ENCODE measurements at regions not wholly inside any gene's neighbourhood (a gene's known extent, or its start where the extent isn't known, plus 50 kb on each side); places are given as distances from the start of the nearest gene placed in this dataset.

- Histone ChIP-seq H3K9me3 (replicated peaks; ENCODE audit: control insufficient read depth, insufficient read depth, low read length) (no peaks in the 10 kb centered on the region), H3K4me3 (replicated peaks in 1 of 3; ENCODE audit: insufficient read depth in 1 of 3, low read depth in 1 of 3, low read length in 3 of 3) (no peak overlapping the region), H3K27ac (ENCODE audit: insufficient read depth, low read depth, low read length) (no peak overlapping the region), H4K20me1 (replicated peaks; ENCODE audit: control insufficient read depth, extremely low read depth, insufficient read depth, low read length) (no peaks in the 10 kb centered on the region), H3K27me3 (ENCODE audit: control insufficient read depth in 2 of 2, insufficient read depth in 2 of 2, low read length in 2 of 2) (no peaks in the 10 kb centered on the region), H3K4me1 (ENCODE audit: control insufficient read depth, extremely low read depth, insufficient read depth, low read length) (no peaks in the 10 kb centered on the region), H3K9me1 (replicated peaks; ENCODE audit: control insufficient read depth, extremely low read depth, insufficient read depth, low read length) (no peaks in the 10 kb centered on the region), H2AFZ (ENCODE audit: low read depth, low read length) (no peak overlapping the region), H3K4me2 (ENCODE audit: insufficient read depth, low read length) (no peak overlapping the region), H3K79me2 (ENCODE audit: control insufficient read depth, insufficient read depth, low read length) (no peaks in the 10 kb centered on the region), H3K9ac (replicated peaks; ENCODE audit: extremely low read depth, insufficient read depth, low read length) (no peak overlapping the region), H3K36me3 (ENCODE audit: control insufficient read depth in 2 of 2, extremely low read depth in 1 of 2, insufficient read depth in 2 of 2, low read length in 2 of 2) (no peaks in the 10 kb centered on the region)
- DNase-seq (ENCODE audit: low read depth, low spot score) (no peak), FAIRE-seq (no peak)
- dilution Hi-C loops (cut with MboI; ENCODE audit: extremely low pct_ligation_motif_present, low sequenced_read_pairs), result no loop called here
- no TSS peak for BruUV-seq (replicated peaks)
- POLR2A ChIA-PET, result no interaction called here
- CTCF ChIA-PET, result no interaction called here
- TF ChIP-seq POLR2AphosphoS5 (IDR thresholded peaks at IDR 0.05; ENCODE audit: insufficient read depth, low read depth, low read length), result no peak
- TF ChIP-seq POLR2A (IDR thresholded peaks at IDR 0.05; ENCODE audit: low read depth, low read length), result no peak
- no peak for TF ChIP-seq JUN (IDR thresholded peaks at IDR 0.05; ENCODE audit: borderline replicate concordance, insufficient read depth, insufficient read length, low read depth)
- intact Hi-C loops (cut with micrococcal nuclease), result no loop called here
These were observed 122.0 kb upstream of the SPTLC3 start for GRCh38 chr20:12886618-12887363.

GRCh38 chr20:12891643-12892042, 117.1 kb upstream of the SPTLC3 start:
- FAIRE-seq, result no peak
- dilution Hi-C loops (cut with MboI; ENCODE audit: extremely low pct_ligation_motif_present, low sequenced_read_pairs), result no loop called here

More at GRCh38 chr20:12891643-12892042, 117.1 kb upstream of the SPTLC3 start:
- ChIA-PET CTCF (no interaction called here), POLR2A (no interaction called here)
- Histone ChIP-seq H3K27me3 (ENCODE audit: control insufficient read depth in 2 of 2, insufficient read depth in 2 of 2, low read length in 2 of 2) (no peaks in the 10 kb centered on the region), H3K9me3 (replicated peaks; ENCODE audit: control insufficient read depth, insufficient read depth, low read length) (no peaks in the 10 kb centered on the region), H3K4me2 (ENCODE audit: insufficient read depth, low read length) (no peak overlapping the region), H3K79me2 (ENCODE audit: control insufficient read depth, insufficient read depth, low read length) (no peaks in the 10 kb centered on the region), H3K9ac (replicated peaks; ENCODE audit: extremely low read depth, insufficient read depth, low read length) (no peak overlapping the region), H3K36me3 (ENCODE audit: control insufficient read depth in 2 of 2, extremely low read depth in 1 of 2, insufficient read depth in 2 of 2, low read length in 2 of 2) (no peaks in the 10 kb centered on the region), H3K4me3 (replicated peaks in 1 of 3; ENCODE audit: insufficient read depth in 1 of 3, low read depth in 1 of 3, low read length in 3 of 3) (no peak overlapping the region), H3K27ac (ENCODE audit: insufficient read depth, low read depth, low read length) (no peak overlapping the region), H3K4me1 (ENCODE audit: control insufficient read depth, extremely low read depth, insufficient read depth, low read length) (no peaks in the 10 kb centered on the region), H2AFZ (ENCODE audit: low read depth, low read length) (no peak overlapping the region), H4K20me1 (replicated peaks; ENCODE audit: control insufficient read depth, extremely low read depth, insufficient read depth, low read length) (no peaks in the 10 kb centered on the region), H3K9me1 (replicated peaks; ENCODE audit: control insufficient read depth, extremely low read depth, insufficient read depth, low read length) (no peaks in the 10 kb centered on the region)
- TF ChIP-seq, protein P1, sequence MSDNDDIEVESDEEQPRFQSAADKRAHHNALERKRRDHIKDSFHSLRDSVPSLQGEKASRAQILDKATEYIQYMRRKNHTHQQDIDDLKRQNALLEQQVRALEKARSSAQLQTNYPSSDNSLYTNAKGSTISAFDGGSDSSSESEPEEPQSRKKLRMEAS (IDR thresholded peaks at IDR 0.05; ENCODE audit: insufficient read depth, insufficient read length), result no peak
- TF ChIP-seq GATA2 (IDR thresholded peaks at IDR 0.05; ENCODE audit: insufficient read depth, insufficient read length, low read depth, low read length) (no peak), CTCF (IDR thresholded peaks at IDR 0.05; ENCODE audit: extremely low read depth in 1 of 2, insufficient read depth in 1 of 2, low read depth in 1 of 2, low read length in 2 of 2) (no peak), MYC (IDR thresholded peaks at IDR 0.05; ENCODE audit: low read depth, low read length) (no peak), JUN (IDR thresholded peaks at IDR 0.05; ENCODE audit: borderline replicate concordance, insufficient read depth, insufficient read length, low read depth) (no peak), POLR2AphosphoS5 (IDR thresholded peaks at IDR 0.05; ENCODE audit: insufficient read depth, low read depth, low read length) (no peak), FOS (IDR thresholded peaks at IDR 0.05; ENCODE audit: borderline replicate concordance, insufficient read depth, low read length) (no peak), POLR2A (IDR thresholded peaks at IDR 0.05; ENCODE audit: low read depth, low read length) (no peak), EZH2 (IDR thresholded peaks at IDR 0.05; ENCODE audit: borderline replicate concordance, low read depth, low read length, severe bottlenecking) (no peak)
- intact Hi-C loops (cut with micrococcal nuclease), result no loop called here
- DNase-seq (ENCODE audit: low read depth, low spot score), result no peak
- BruUV-seq (replicated peaks), result no TSS peak
